LNCAP (cell line): ENCODE measurements at regions not wholly inside any gene's neighbourhood (a gene's known extent, or its start where the extent isn't known, plus 50 kb on each side); places are given as distances from the start of the nearest gene placed in this dataset.

Experiments used
- CTCF ChIP-seq: fragments of 450-650 bp; IDR thresholded peaks from 2 replicates; pipeline ENCODE4 v1.5.1; 2017; ENCODE audit warnings: mild to moderate bottlenecking

- no peak for TF ChIP-seq CTCF
These were observed 205.0 kb upstream of the MME start for GRCh38 chr3:154875142-154875541.

DNA sequence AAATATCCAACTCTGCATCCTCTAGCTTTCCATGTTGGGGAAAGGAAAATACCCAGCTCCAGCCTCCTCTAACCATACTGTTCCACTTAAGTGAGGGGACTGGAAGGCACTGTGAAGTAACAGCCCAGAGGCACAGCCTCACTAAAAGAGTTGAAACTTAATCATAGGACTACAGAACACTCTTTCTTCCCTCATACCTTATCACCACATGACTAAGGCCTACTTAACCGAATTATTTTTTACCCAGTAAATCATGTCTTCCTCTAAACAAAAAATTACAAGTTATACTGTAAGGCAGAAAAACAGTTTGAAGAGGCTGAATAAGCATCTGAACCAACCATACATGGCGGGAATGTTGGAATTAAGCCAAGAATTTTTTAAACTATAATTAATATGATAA is 207.4 kb upstream of the MME start:
- TF ChIP-seq CTCF: no peak

GRCh38 chr3:154872074-154872473 is 208.0 kb upstream of the MME start:
- no peak for TF ChIP-seq CTCF

- no peak for TF ChIP-seq CTCF
These were observed 215.2 kb upstream of the MME start for GRCh38 chr3:154864947-154865346.

GRCh38 chr3:154862265-154862664 is 217.9 kb upstream of the MME start:
- TF ChIP-seq CTCF: no peak

DNA sequence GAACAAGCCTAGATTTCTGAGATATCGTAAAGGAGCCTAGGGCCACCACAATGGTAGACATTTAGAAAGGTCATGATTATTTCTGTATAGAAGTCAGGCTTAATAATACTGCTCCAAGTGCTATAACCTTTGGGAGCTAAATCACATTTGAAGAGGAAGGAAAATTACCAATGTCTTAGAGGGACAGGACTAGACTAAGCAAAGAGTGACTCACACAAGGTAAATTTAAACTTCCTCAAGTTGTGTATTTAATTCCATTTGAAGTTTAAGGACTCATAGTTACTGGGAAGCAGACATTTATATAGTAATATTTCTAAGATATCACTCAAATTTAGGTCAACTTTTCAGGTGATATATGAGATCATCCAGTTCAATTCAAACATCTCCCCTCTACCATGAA is 227.6 kb upstream of the MME start:
- TF ChIP-seq CTCF: no peak

- no peak for TF ChIP-seq CTCF
These were observed 228.5 kb upstream of the MME start for GRCh38 chr3:154851644-154852043.

GRCh38 chr3:154850921-154851320 is 229.2 kb upstream of the MME start:
- no peak for TF ChIP-seq CTCF
